ENCODE measurements at regions not wholly inside any gene's neighbourhood (a gene's known extent, or its start where the extent isn't known, plus 50 kb on each side); places are given as distances from the start of the nearest gene placed in this dataset.

- DNase-seq (ENCODE audit: low read depth) = no peak
Observed at GRCh38 chr12:107474099-107474498, 211.5 kb upstream of the PWP1 start.

- no peak for DNase-seq (ENCODE audit: low read depth)
Observed at GRCh38 chr12:107474639-107475539, 210.7 kb upstream of the PWP1 start.

GRCh38 chr12:107475900-107476299, 209.7 kb upstream of the PWP1 start:
- no peak for DNase-seq (ENCODE audit: low read depth)

GRCh38 chr12:107477018-107477417, 208.6 kb upstream of the PWP1 start:
- no peak for DNase-seq (ENCODE audit: low read depth)

GRCh38 chr12:107477947-107478610, 207.5 kb upstream of the PWP1 start:
- DNase-seq (ENCODE audit: low read depth) = no peak

- no peak for DNase-seq (ENCODE audit: low read depth)
Observed at GRCh38 chr12:107478881-107479280, 206.7 kb upstream of the PWP1 start.

GRCh38 chr12:107480836-107481608, 204.6 kb upstream of the PWP1 start:
- DNase-seq (ENCODE audit: low read depth) = no peak

- DNase-seq (ENCODE audit: low read depth) = no peak
Observed at GRCh38 chr12:107484230-107484629, 201.4 kb upstream of the PWP1 start.

GRCh38 chr12:107484941-107485340, 200.7 kb upstream of the PWP1 start:
- DNase-seq (ENCODE audit: low read depth) = no peak

GRCh38 chr12:107485731-107486130, 199.9 kb upstream of the PWP1 start:
- no peak for DNase-seq (ENCODE audit: low read depth)

GRCh38 chr12:107486140-107486892, 199.3 kb upstream of the PWP1 start:
- no peak for DNase-seq (ENCODE audit: low read depth)

GRCh38 chr12:107487011-107487680, 198.5 kb upstream of the PWP1 start:
- DNase-seq (ENCODE audit: low read depth) = no peak

GRCh38 chr12:107488666-107489065, 196.9 kb upstream of the PWP1 start:
- DNase-seq (ENCODE audit: low read depth) = no peak

GRCh38 chr12:107490010-107490409, 195.6 kb upstream of the PWP1 start:
- no peak for DNase-seq (ENCODE audit: low read depth)

- DNase-seq (ENCODE audit: low read depth) = no peak
Observed at GRCh38 chr12:107491856-107492255, 193.7 kb upstream of the PWP1 start.

GRCh38 chr12:107492393-107493134, 193.0 kb upstream of the PWP1 start:
- no peak for DNase-seq (ENCODE audit: low read depth)

- DNase-seq (ENCODE audit: low read depth) = no peak
Observed at GRCh38 chr12:107493135-107493494, 192.5 kb upstream of the PWP1 start.

GRCh38 chr12:107493666-107494065, 191.9 kb upstream of the PWP1 start:
- no peak for DNase-seq (ENCODE audit: low read depth)

- DNase-seq (ENCODE audit: low read depth) = no peak
Observed at GRCh38 chr12:107494331-107494730, 191.3 kb upstream of the PWP1 start.

GRCh38 chr12:107495604-107496003, 190.0 kb upstream of the PWP1 start:
- no peak for DNase-seq (ENCODE audit: low read depth)

GRCh38 chr12:107497231-107497630, 188.4 kb upstream of the PWP1 start:
- DNase-seq (ENCODE audit: low read depth) = no peak

Measured in stimulated activated CD8-positive, alpha-beta memory T cell treated with anti-CD3 and anti-CD28 coated beads, Interleukin-15, amount 100 ng/mL, for 1 hour (primary cell).